IMR-90 (cell line): ENCODE measurements at regions not wholly inside any gene's neighbourhood (a gene's known extent, or its start where the extent isn't known, plus 50 kb on each side); places are given as distances from the start of the nearest gene placed in this dataset.

Experiments
- ATAC-seq: fragments of 200-7000 bp; cut with Tn5 transposase; 2 replicates; pipeline ENCODE4 v1.9.1; 2020; ENCODE audit warnings: low read depth, mild to moderate bottlenecking, moderate library complexity
- BruUV-seq: library from RNA; stranded (reverse); fragments of 400-500 nt; replicated peaks from 2 replicates; lab custom pipeline; 2021; lab: Mats Ljungman, UMichigan
- CTCF ChIA-PET: fragments of 300-600 bp; formaldehyde crosslinking; extraction: SDS; loops from one replicate; lab custom pipeline; 2021; ENCODE audit warnings: antibody characterized with exemption; lab: Yijun Ruan, JAX
- POLR2A ChIA-PET: fragments of 300-600 bp; sonication (Branson Sonifier 250); formaldehyde crosslinking; loops from one replicate; lab custom pipeline; 2022; ENCODE audit warnings: antibody characterized with exemption; ENCODE audit not compliant: unreplicated experiment; lab: Charles Lee
- DNase-seq: peaks from one replicate; pipeline ENCODE4 v3.0.0; 2013
- H2AFZ ChIP-seq: replicated peaks from 2 replicates; pipeline ENCODE3; 2013; ENCODE audit warnings: low read length, mild to moderate bottlenecking; ENCODE audit not compliant: poor library complexity
- H2AK5ac ChIP-seq: 2 replicates; pipeline ENCODE4 v1.6.1; 2013; ENCODE audit warnings: low read depth, low read length, inconsistent platforms
- H2AK9ac ChIP-seq: replicated peaks from 2 replicates; pipeline ENCODE3; 2013; ENCODE audit warnings: mild to moderate bottlenecking, low read depth, low read length, moderate library complexity; ENCODE audit not compliant: poor library complexity
- H2BK120ac ChIP-seq: 2 replicates; pipeline ENCODE4 v1.6.1; 2013; ENCODE audit warnings: low read depth, low read length, inconsistent platforms
- H2BK15ac ChIP-seq: 3 replicates; pipeline ENCODE4 v1.6.1; 2013; ENCODE audit warnings: low read depth, low read length, inconsistent platforms
- H2BK20ac ChIP-seq: 2 replicates; pipeline ENCODE4 v1.6.1; 2013; ENCODE audit warnings: low read depth, mild to moderate bottlenecking, inconsistent platforms, low read length, moderate library complexity
- H2BK5ac ChIP-seq: 2 replicates; pipeline ENCODE4 v1.6.1; 2013; ENCODE audit warnings: mild to moderate bottlenecking, low read depth, low read length, inconsistent platforms; ENCODE audit not compliant: poor library complexity, severe bottlenecking
- H3K14ac ChIP-seq: replicated peaks from 2 replicates; pipeline ENCODE4 v1.6.1; 2013; ENCODE audit warnings: low read depth, low read length, inconsistent platforms
- H3K18ac ChIP-seq: 2 replicates; pipeline ENCODE4 v1.6.1; 2013; ENCODE audit warnings: low read depth, low read length, control low read depth
- H3K23ac ChIP-seq: 2 replicates; pipeline ENCODE4 v1.6.1; 2013; ENCODE audit warnings: low read depth, low read length, inconsistent platforms
- H3K27ac ChIP-seq: 2 replicates; pipeline ENCODE4 v1.5.1; 2013; ENCODE audit warnings: mild to moderate bottlenecking, control low read depth, low read length; ENCODE audit not compliant: insufficient read depth
- H3K27me3 ChIP-seq: 2 replicates; pipeline ENCODE4 v1.6.1; 2013; ENCODE audit warnings: low read length; ENCODE audit not compliant: control insufficient read depth, insufficient read depth
- H3K36me3 ChIP-seq: 2 replicates; pipeline ENCODE4 v1.6.1; 2013; ENCODE audit warnings: low read length, mixed read lengths; ENCODE audit not compliant: control insufficient read depth, insufficient read depth
- H3K4ac ChIP-seq: 2 replicates; pipeline ENCODE4 v1.6.1; 2013; ENCODE audit warnings: low read depth, low read length, inconsistent platforms
- H3K4me1 ChIP-seq: 2 replicates; pipeline ENCODE4 v1.6.1; 2013; ENCODE audit warnings: low read length, mixed read lengths; ENCODE audit not compliant: control insufficient read depth, insufficient read depth
- H3K4me2 ChIP-seq: 2 replicates; pipeline ENCODE4 v1.6.1; 2013; ENCODE audit warnings: low read depth, mild to moderate bottlenecking, control low read depth, low read length, moderate library complexity
- H3K4me3 ChIP-seq: 2 replicates; pipeline ENCODE4 v1.5.1; 2013; ENCODE audit warnings: low read depth, mild to moderate bottlenecking, control low read depth, low read length, moderate library complexity; ENCODE audit not compliant: insufficient read depth
- H3K56ac ChIP-seq: 2 replicates; pipeline ENCODE4 v1.6.1; 2013; ENCODE audit warnings: low read length, inconsistent platforms; ENCODE audit not compliant: insufficient read depth; ENCODE audit errors: extremely low read depth
- H3K79me1 ChIP-seq, 2 experiments: 2 replicates each; pipeline ENCODE4 v1.6.1; 2013; ENCODE audit warnings: low read length in 2 of 2, inconsistent platforms in 1 of 2, low read depth in 1 of 2
- H3K9ac ChIP-seq: 2 replicates; pipeline ENCODE4 v1.6.1; 2013; ENCODE audit warnings: low read depth, low read length, control low read depth
- H3K9me1 ChIP-seq: 2 replicates; pipeline ENCODE4 v1.6.1; 2013; ENCODE audit warnings: low read length, inconsistent platforms; ENCODE audit not compliant: insufficient read depth
- H3K9me3 ChIP-seq: 2 replicates; pipeline ENCODE4 v1.6.1; 2013; ENCODE audit warnings: low read length; ENCODE audit not compliant: control insufficient read depth, insufficient read depth
- H4K20me1 ChIP-seq: 2 replicates; pipeline ENCODE4 v1.6.1; 2013; ENCODE audit warnings: low read length, inconsistent platforms; ENCODE audit not compliant: insufficient read depth
- H4K5ac ChIP-seq: 2 replicates; pipeline ENCODE4 v1.6.1; 2013; ENCODE audit warnings: mild to moderate bottlenecking, low read depth, low read length, control low read depth
- H4K8ac ChIP-seq, 2 experiments: 2 replicates each; pipeline ENCODE4 v1.6.1; 2013; ENCODE audit warnings: low read depth in 2 of 2, low read length in 2 of 2, control low read depth in 1 of 2, inconsistent platforms in 1 of 2
- H4K91ac ChIP-seq: 2 replicates; pipeline ENCODE4 v1.6.1; 2013; ENCODE audit warnings: low read depth, low read length, inconsistent platforms; ENCODE audit not compliant: insufficient read depth
- BHLHE40 ChIP-seq: fragments of 150-350 bp; IDR thresholded peaks from 2 replicates; pipeline ENCODE4 v1.6.1; 2016; ENCODE audit warnings: mild to moderate bottlenecking, low read depth, low read length
- CEBPB ChIP-seq: IDR thresholded peaks from 2 replicates; pipeline ENCODE4 v1.6.1; 2012; ENCODE audit warnings: low read depth, low read length, improper control_type of control experiment
- CHD1 ChIP-seq: IDR thresholded peaks from 2 replicates; pipeline ENCODE4 v1.6.1; 2012; ENCODE audit warnings: low read depth, low read length, improper control_type of control experiment
- FOS ChIP-seq: fragments of 150-350 bp; IDR thresholded peaks from 2 replicates; pipeline ENCODE4 v1.6.1; 2016; ENCODE audit warnings: low read depth, low read length
- MAFK ChIP-seq: IDR thresholded peaks from 2 replicates; pipeline ENCODE4 v1.6.1; 2012; ENCODE audit warnings: low read depth, low read length, improper control_type of control experiment
- MAZ ChIP-seq: IDR thresholded peaks from 2 replicates; pipeline ENCODE4 v1.6.1; 2012; ENCODE audit warnings: low read depth, mild to moderate bottlenecking, low read length, improper control_type of control experiment, moderate library complexity, borderline replicate concordance
- MXI1 ChIP-seq: IDR thresholded peaks from 2 replicates; pipeline ENCODE4 v1.6.1; 2012; ENCODE audit warnings: low read depth, mild to moderate bottlenecking, low read length, moderate library complexity, borderline replicate concordance
- NFE2L2 ChIP-seq: fragments of 150-350 bp; IDR thresholded peaks from 2 replicates; pipeline ENCODE4 v1.6.1; 2016; ENCODE audit warnings: low read depth, mild to moderate bottlenecking, low read length
- POLR2A ChIP-seq: IDR thresholded peaks from 2 replicates; pipeline ENCODE4 v1.6.1; 2012; ENCODE audit warnings: mild to moderate bottlenecking, low read depth, low read length
- RAD21 ChIP-seq: IDR thresholded peaks from 2 replicates; pipeline ENCODE4 v1.6.1; 2012; ENCODE audit warnings: low read length, improper control_type of control experiment
- RCOR1 ChIP-seq: IDR thresholded peaks from 2 replicates; pipeline ENCODE4 v1.6.1; 2012; ENCODE audit warnings: mild to moderate bottlenecking, low read length, improper control_type of control experiment; ENCODE audit not compliant: insufficient replicate concordance
- RFX5 ChIP-seq: IDR thresholded peaks from 2 replicates; pipeline ENCODE4 v1.8.0; 2012; ENCODE audit warnings: low read depth, mild to moderate bottlenecking, low read length, moderate library complexity
- SMC3 ChIP-seq: fragments of 150-350 bp; IDR thresholded peaks from 2 replicates; pipeline ENCODE4 v1.6.1; 2016; ENCODE audit warnings: low read depth, mild to moderate bottlenecking, antibody characterized with exemption, low read length, moderate library complexity
- WGBS, 2 experiments: methylation state at CpG; one replicate each; pipeline versions ENCODE4 v1.1.5 to v1.1.7; 2013; ENCODE audit warnings: missing lambda C conversion rate in 2 of 2; ENCODE audit not compliant: insufficient read length in 1 of 2; ENCODE audit errors: extremely low coverage in 2 of 2; 5-methylcytosine and 5-hydroxymethylcytosine counted together
- dilution Hi-C: fragments of 300-500 bp; cut with HindIII; formaldehyde crosslinking; loops from one replicate; pipeline ENCODE4 v1.14.3; 2018; ENCODE audit warnings: low sequenced_read_pairs; ENCODE audit not compliant: unreplicated experiment
- in situ Hi-C: fragments of 300-500 bp; cut with MboI; formaldehyde crosslinking; loops from 3 replicates; pipeline ENCODE4 v1.14.3; 2019; ENCODE audit warnings: low sequenced_read_pairs, inconsistent platforms, mixed read lengths
- intact Hi-C: fragments of 100-400 bp; cut with micrococcal nuclease; formaldehyde crosslinking; loops from 2 replicates; pipeline ENCODE4 v1.10.0; 2022
- TF ChIP-seq, protein P1 (sequence below): fragments of 150-350 bp; IDR thresholded peaks from 2 replicates; pipeline ENCODE4 v1.6.1; 2016; ENCODE audit warnings: low read depth, mild to moderate bottlenecking, low read length, moderate library complexity, borderline replicate concordance
- TF ChIP-seq, protein P2 (sequence below): fragments of 150-350 bp; IDR thresholded peaks from 2 replicates; pipeline ENCODE4 v1.6.1; 2017; ENCODE audit warnings: mild to moderate bottlenecking, antibody characterized with exemption, low read length, low read depth
- TF ChIP-seq, protein P3 (sequence below): conservative IDR thresholded peaks from 2 replicates; pipeline ENCODE4 v1.5.1; 2012; ENCODE audit warnings: mild to moderate bottlenecking, low read depth, low read length, improper control_type of control experiment

DNA sequence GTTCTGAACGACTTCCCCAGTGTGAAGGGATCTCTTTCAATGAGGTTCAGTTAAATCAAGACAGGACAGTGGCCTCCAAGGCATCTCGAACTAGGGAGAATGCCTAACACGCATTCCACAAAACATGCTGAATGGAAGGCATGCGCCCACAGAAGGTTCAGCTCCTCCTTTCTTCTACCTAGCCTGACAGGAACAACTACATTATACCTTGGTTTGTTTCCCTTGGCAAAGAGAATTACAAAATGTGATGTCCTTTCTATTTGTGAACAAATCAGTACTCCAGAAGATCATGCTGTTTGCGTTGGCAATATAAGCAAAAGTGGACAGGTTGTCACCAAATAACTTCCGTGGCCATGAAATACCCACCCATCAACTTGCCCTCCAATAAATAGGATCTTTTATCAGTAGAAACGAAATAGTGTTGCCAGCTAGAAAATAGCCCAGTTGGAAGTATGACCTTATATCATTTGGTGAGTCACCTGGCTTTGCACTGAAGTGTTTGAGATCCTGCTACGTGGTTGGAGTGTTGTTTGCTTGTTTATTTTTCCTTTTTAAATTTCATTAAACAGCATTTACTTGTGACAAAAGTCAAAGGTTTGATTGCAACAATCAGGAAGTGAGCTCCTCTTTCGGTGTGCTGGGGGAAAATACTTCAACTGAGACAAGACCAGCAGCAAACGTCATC, 117.0 kb upstream of the FAM204A start:
- no peak overlapping the region for H2BK15ac ChIP-seq
- no peak overlapping the region for H3K18ac ChIP-seq
- ChIA-PET POLR2A (no interaction called here), CTCF (interaction anchor here (0.6 to 2.3 kb wide), 16 partner anchors 11 to 1355 kb away, joined by 3 to 16 read pairs (median 3); no protein-coding TSS in a partner anchor)
- H2BK5ac ChIP-seq, result no peak overlapping the region
- no peaks in the 10 kb centered on the region for H3K36me3 ChIP-seq
- no peak overlapping the region for H2AK9ac ChIP-seq
- TF ChIP-seq POLR2A, result no peak
- TF ChIP-seq, protein P1, sequence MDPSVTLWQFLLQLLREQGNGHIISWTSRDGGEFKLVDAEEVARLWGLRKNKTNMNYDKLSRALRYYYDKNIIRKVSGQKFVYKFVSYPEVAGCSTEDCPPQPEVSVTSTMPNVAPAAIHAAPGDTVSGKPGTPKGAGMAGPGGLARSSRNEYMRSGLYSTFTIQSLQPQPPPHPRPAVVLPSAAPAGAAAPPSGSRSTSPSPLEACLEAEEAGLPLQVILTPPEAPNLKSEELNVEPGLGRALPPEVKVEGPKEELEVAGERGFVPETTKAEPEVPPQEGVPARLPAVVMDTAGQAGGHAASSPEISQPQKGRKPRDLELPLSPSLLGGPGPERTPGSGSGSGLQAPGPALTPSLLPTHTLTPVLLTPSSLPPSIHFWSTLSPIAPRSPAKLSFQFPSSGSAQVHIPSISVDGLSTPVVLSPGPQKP, result no peak
- TF ChIP-seq, protein P2, sequence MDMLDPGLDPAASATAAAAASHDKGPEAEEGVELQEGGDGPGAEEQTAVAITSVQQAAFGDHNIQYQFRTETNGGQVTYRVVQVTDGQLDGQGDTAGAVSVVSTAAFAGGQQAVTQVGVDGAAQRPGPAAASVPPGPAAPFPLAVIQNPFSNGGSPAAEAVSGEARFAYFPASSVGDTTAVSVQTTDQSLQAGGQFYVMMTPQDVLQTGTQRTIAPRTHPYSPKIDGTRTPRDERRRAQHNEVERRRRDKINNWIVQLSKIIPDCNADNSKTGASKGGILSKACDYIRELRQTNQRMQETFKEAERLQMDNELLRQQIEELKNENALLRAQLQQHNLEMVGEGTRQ, result no peak
- TF ChIP-seq RFX5, result no peak
- no peak for TF ChIP-seq SMC3
- TF ChIP-seq BHLHE40, result no peak
- TF ChIP-seq CEBPB, result no peak
- TF ChIP-seq RAD21, result no peak
- no peak for TF ChIP-seq NFE2L2
- TF ChIP-seq MAFK, result no peak
- TF ChIP-seq, protein P3, sequence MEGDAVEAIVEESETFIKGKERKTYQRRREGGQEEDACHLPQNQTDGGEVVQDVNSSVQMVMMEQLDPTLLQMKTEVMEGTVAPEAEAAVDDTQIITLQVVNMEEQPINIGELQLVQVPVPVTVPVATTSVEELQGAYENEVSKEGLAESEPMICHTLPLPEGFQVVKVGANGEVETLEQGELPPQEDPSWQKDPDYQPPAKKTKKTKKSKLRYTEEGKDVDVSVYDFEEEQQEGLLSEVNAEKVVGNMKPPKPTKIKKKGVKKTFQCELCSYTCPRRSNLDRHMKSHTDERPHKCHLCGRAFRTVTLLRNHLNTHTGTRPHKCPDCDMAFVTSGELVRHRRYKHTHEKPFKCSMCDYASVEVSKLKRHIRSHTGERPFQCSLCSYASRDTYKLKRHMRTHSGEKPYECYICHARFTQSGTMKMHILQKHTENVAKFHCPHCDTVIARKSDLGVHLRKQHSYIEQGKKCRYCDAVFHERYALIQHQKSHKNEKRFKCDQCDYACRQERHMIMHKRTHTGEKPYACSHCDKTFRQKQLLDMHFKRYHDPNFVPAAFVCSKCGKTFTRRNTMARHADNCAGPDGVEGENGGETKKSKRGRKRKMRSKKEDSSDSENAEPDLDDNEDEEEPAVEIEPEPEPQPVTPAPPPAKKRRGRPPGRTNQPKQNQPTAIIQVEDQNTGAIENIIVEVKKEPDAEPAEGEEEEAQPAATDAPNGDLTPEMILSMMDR, result no peak
- no peak for TF ChIP-seq MAZ
- TF ChIP-seq CHD1, result no peak
- no peak for TF ChIP-seq RCOR1
- no peak for TF ChIP-seq MXI1
- no peak for TF ChIP-seq FOS
- no peak overlapping the region for H3K27ac ChIP-seq
- DNase-seq (no peak), ATAC-seq (no peak)
- no TSS peak for BruUV-seq
- no peak overlapping the region for H2AK5ac ChIP-seq
- WGBS, 2 experiments, result no CpG with 5 or more reads among the region's 10 CpGs
- no peak overlapping the region for H3K4ac ChIP-seq
- H3K27me3 ChIP-seq, result no peaks in the 10 kb centered on the region
- no peaks in the 10 kb centered on the region for H4K20me1 ChIP-seq
- H4K8ac ChIP-seq, result no peak overlapping the region
- no peak overlapping the region for H2BK20ac ChIP-seq
- no peak overlapping the region for H3K23ac ChIP-seq
- H4K5ac ChIP-seq, result no peak overlapping the region
- H3K4me1 ChIP-seq, result no peaks in the 10 kb centered on the region
- dilution Hi-C loops (no loop called here), in situ Hi-C loops (loop anchor here (10.0 kb wide), 1 partner anchor 964 kb away; no protein-coding TSS in a partner anchor), intact Hi-C loops (loop anchor here (1.0 to 2.0 kb wide), 3 partner anchors 218 to 963 kb away; no protein-coding TSS in a partner anchor)
- no peak overlapping the region for H3K4me3 ChIP-seq
- no peaks in the 10 kb centered on the region for H3K9me1 ChIP-seq
- H4K91ac ChIP-seq, result no peak overlapping the region
- no peak overlapping the region for H3K56ac ChIP-seq
- H3K9ac ChIP-seq, result no peak overlapping the region
- no peak overlapping the region for H3K4me2 ChIP-seq
- no peak overlapping the region for H3K14ac ChIP-seq
- no peaks in the 10 kb centered on the region for H3K79me1 ChIP-seq
- H2BK120ac ChIP-seq, result no peak overlapping the region
- no peaks in the 10 kb centered on the region for H3K9me3 ChIP-seq
- H2AFZ ChIP-seq, result peak overlapping the region; percentile 37
